Testis (tissue), 2 donors: ENCODE measurements at regions not wholly inside any gene's neighbourhood (a gene's known extent, or its start where the extent isn't known, plus 50 kb on each side); places are given as distances from the start of the nearest gene placed in this dataset.

ENCODE experiments used
- CTCF ChIP-seq, 3 experiments: fragments of 450-650 bp in 2 of 3; fragments of 200-600 bp in 1 of 3; sonication (generic) in 1 of 3; IDR thresholded peaks; one replicate each; pipeline ENCODE4 v1.5.1; 2016 to 2019; ENCODE audit warnings: antibody characterized with exemption in 3 of 3, mild to moderate bottlenecking in 2 of 3, moderate library complexity in 1 of 3
- POLR2A ChIP-seq: fragments of 450-650 bp; IDR thresholded peaks from one replicate; pipeline ENCODE4 v1.6.1; 2017; ENCODE audit warnings: antibody characterized with exemption, mild to moderate bottlenecking, moderate library complexity

DNA sequence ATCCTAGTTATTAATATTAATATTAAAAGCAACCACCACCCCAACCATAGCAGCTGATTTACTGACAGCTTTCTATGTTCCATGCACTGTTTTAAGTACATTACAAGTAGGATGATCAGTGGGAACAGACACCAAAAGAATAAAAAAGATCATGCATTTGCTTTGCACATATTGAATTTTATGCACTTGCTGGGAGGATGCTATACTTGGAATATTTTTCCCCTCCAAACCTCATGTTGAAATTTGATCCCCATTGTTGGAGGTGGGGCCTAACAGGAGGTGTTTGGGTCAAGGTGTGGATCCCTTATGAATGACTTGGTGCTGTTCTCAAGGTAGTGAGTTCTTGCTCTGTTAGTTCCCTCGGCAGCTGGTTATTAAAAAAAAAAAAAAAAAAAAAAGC is 178.9 kb upstream of the MYLIP start:
- TF ChIP-seq CTCF (IDR thresholded peaks at IDR 0.05) (no peak), POLR2A (no peak)
